Epidermal melanocyte (primary cell): ENCODE measurements at regions not wholly inside any gene's neighbourhood (a gene's known extent, or its start where the extent isn't known, plus 50 kb on each side); places are given as distances from the start of the nearest gene placed in this dataset.
"Not testable (repeated sequence)": the region's sequence is repeated elsewhere in the genome, so short reads cannot be mapped to it uniquely, and the experiment has no call there.

Experiments
- DNase-seq: peaks from one replicate; pipeline ENCODE4 v3.0.0; 2011; ENCODE audit warnings: low spot score; ENCODE audit not compliant: insufficient read length

DNA sequence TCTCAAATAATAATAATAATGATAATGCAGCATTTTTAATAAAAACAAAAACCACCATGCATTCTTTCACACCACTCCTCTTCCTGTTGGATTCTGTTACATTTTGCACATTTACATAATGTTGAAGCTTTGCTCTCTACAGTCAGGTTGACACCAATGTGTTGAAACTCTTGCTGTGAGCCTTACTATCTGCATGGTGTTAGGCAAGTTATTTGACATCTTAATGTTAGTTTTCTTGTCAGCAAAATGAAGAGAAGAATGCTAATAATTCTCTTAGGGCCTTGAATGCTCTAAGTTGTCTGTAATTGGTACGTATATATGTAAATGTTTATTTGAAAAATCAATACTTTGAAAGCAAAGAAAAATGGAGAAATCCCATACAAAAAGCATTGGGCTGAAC is 525.5 kb upstream of the PTGER4 start:
- DNase-seq: no peak

DNA sequence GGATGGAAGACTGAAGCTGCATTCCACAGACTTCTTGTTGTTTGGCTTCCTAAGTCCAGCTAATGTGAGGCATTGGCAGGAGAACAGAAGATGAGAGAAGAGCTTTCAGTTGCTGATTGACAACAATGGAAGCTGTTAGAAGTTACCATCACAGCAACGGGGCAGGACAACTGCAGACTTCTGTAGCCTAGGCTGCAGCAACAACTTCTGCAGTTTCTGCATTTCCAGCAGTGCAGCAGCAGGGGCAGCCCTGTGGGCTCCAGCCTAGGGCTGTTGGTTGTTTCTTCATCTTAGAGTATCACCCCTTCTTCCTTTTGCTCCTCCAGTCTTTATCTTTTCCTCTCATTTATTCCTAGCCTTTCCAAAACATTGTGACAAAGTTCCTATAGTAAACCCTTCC is 528.8 kb upstream of the PTGER4 start:
- no peak for DNase-seq

DNA sequence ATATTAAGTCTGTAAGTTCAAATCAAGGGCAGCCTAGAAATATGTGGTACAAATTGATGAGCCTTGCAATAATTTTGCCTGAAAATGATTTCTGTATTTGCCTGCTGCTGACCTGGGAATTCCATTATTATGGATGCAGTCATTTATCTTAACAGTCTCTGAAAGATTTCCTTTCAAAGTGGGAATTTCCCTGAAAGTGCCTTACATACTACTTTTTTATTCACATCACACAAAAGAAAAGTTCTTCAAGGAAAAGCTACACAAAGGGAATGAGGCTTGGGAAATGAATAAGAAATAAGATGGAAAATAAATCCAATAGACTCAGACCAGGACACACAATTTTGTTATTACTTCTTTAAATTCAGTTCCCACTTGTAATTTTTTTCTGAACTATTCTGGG is 537.8 kb upstream of the PTGER4 start:
- no peak for DNase-seq

DNA sequence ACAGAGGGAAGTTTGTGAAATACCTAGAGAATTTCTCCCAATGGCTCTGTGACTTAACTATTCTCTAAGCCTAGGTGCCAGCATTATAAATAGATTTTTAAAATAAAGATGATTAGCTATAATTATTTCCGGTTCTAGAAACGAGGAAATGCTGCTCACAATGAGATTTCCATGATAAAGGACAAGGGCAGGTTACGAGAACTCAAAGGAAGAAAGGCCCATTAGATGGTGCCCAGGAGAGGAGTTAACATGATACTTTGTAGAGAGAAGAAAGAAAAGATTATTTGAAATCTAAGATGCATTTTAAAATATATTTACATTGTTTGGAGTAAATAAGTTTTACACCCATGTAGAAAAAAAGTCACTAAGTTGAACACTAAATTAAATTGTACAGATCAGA is 538.3 kb upstream of the PTGER4 start:
- DNase-seq: no peak

DNA sequence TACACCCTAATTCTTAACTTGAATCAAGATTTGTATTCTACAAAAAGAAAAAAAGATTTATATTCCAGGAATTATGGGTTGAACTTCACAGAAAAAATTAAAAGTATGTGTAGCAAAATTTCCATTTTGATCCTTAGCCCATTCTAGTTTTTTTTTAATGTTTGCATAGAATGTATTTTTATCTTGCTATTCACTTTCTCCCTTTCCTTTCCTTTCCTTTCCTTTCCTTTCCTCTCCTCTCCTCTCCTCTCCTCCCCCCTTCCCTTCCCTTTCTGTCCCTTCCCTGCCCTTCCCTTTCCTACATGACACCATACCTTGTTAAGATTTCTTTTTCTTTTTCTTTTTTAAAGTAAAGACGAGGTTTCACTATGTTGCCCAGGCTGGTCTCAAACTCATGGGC is 542.5 kb upstream of the PTGER4 start:
- DNase-seq: no peak

DNA sequence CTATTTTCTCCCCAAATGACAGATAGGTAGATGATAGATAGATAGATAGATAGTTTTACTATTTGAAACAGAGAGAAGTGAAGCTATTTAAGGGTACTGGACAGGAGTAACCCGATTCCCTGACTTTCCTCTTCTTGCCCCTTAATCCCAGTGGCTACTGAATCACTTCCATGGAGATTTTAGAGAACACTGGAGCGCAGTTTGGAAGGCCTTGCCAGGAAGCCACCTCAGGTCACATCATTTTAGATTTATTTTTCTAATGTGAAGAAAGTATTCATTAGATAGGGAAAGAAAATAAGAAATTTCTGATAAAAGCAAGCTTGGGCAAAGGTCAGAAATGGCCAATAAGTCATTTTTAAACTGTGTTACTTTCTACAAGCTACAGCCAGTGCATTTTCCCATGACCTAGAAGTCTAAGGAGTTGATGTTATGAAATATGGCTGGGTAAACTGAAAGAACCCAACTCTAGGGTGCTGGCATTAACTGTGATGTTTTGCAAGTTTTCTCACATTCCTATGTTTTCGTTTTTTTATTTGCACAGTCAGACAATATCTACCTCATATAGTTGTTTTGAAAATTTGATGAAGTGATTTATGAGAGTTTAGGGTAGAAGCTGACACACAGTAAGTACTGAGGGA is 544.7 kb upstream of the PTGER4 start:
- no peak for DNase-seq

DNA sequence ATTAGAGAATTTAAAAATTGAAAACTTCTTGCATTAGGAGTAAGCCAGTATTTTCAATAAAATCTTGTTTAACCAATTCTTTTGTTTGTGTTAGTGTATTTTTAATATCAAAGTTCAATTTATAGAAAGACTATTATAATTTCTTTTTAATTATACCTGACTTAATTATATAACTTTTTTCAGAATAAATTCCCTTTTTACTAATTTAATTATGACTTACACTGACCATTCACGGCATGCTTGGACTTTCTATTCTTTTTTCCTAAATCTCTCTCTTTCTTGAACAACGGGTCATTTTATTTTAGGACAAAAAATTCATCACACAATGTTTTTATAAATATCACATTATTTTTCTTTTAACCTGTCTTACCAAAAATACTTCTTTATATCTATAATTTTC is 555.3 kb upstream of the PTGER4 start:
- no peak for DNase-seq

DNA sequence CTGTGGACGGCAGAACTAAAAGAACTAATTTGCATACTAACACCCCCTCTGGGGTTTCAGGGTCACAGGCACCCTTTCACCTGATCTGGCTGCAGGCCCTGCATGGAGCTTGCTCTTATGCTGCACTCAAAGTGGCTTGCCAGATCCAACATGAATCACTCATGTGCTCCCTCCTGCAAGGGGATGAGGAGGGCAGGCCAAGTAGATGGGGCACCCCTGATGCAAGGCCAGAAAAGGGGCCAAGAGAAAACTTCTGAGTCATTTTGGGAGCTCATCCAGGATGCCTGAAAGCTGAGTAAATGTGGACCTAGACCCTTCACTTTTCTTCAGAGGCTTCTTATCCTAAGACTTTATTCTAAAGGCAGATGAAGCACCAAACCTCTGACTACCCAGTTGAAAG is 558.5 kb upstream of the PTGER4 start:
- DNase-seq: no peak

DNA sequence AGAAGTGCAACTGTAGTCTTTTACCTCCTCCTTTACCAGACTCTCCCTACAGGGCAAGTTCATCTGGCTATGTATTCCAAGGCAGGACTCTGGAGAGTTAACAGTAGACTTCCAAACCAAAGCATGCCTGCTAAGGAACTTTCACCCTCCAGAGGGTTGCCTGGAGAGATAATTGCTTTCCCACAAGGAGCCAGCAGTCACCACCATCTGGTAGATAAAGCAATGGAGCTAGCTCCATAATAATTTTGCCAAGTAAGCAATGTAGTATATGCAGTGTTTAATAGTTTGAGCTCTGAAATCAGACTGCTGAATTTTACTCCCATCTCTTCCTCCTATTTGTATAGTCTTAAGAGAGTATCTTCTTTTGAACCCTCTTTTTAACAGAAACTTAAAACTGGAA is 566.8 kb upstream of the PTGER4 start:
- DNase-seq: no peak

DNA sequence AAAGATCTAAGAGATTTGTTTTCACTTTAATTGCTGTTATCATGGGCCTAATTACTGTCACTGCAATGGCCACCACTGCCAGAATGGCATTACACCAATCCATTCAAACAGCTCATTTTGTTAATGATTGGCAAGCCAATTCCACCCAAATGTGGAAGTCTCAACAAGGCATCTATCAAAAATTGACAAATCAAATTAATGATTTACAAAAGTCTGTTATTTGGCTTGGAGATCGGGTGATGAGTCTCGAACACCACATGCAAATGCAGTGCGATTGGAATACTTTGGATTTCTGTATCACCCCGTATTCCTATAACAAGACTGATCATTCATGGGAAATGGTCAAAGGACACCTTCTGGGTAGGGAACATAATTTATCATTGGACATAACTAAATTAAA is 568.7 kb upstream of the PTGER4 start:
- not testable (repeated sequence) for DNase-seq

DNA sequence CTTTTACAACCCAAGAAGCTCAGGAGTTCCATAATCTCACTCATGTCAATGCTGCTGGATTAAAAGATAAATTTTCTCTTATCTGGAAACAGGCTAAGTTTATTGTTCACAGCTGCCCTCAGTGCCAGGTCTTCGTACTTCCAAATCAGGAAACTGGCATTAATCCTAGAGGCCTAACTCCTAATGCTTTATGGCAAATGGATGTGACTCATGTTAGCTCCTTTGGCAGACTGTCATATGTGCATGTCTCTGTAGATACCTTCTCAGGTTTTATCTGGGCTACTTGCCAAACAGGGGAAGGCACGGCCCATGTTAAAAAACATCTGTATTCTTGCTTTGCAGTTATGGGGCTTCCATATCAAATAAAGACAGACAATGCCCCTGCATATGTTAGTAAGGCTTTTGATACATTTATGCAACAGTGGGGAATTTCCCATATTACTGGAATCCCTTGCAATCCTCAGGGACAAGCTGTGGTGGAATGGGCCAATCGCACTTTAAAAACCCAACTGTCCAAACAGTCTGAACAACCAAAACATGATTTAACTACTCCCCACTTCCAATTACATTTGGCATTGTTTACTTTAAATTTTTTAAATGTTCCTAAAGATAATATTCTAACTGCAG is 570.8 kb upstream of the PTGER4 start:
- DNase-seq: not testable (repeated sequence)

DNA sequence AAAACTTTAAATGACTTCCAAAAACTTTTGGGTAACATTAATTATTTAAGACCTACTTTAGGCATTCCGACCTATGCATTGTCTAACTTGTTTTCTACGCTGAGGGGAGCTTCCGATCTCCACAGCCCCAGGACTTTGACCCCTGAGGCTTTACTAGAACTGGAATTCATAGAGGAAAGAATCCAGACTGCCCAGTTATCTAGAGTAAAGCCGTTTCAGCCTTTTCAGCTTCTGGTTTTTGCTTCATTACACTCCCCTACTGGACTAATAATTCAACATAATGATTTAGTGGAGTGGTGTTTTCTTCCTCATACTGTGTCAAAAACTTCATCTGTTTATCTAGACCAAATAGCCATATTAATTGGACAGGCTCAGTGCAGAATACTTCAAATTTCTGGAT is 571.9 kb upstream of the PTGER4 start:
- not testable (repeated sequence) for DNase-seq

DNA sequence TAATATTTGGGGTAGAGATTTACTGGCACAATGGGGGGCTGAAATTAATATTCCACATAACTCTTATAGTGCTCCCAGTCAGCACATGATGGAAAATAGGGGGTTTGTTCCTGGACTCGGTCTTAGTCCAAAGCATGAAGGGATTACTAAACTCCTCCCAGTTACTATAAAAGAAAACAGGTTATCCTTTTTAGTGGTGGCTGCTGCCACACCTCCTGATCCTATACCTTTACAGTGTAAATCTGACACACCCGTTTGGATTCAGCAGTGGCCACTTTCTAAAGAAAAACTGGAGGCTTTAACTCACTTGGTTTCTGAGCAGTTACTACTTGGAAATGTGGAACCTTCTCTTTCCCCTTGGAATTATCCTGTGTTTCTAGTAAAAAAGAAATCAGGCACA is 572.9 kb upstream of the PTGER4 start:
- DNase-seq: no peak

DNA sequence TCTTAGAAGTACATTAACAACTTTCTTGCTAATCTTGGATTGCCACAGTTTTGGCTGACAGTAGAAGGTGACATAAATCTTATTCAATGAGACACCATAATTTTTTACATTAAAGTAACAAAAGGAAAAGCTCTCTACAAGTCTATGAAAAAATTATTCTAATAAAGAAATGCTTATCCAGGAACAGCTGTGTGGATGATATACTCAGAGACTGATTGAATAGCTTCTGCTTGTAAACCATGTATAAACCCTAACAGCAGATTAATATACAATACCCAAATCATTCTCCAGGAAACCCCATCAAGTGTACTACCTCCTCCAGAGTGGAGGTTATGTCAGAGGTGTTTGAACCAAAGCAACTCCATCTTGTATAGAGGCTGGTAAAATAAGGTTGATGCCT is 581.4 kb upstream of the PTGER4 start:
- DNase-seq: no peak

DNA sequence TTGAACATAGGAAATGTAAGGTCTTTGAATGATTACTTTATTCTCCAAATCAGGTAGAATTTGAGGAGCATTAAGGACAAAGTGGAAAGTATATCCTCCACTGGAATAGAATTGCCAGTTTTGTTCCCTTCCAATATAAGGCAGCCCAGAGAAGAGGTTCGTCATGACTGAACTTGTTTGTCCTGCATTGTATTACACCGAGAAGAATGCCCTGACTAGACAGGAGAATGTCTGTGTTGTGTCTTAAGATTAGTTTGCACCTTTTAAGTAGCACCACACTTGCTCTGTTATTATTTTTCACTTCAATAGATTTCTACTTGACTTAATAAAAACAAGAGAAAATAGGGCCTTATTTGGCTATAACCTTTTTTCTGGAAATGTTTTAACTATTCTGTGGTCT is 586.2 kb upstream of the PTGER4 start:
- DNase-seq: no peak

DNA sequence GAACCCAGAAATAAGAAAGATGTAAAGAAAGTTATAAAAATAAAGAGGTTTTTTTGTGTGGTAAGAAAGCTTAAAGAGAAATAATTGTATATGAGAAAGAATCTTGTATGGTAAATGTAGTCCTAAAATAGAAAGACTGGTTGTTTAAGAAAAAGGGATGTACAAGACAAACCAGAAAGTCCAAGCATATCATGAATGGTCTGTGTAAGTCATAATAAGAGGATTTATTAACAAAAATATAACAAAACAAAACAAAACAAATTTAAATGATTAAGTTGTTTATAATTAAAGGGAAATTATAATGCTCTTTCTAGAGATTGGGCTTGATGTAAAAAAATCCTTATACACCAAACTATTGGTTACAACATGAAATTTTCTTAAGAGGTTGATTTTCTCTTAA is 590.4 kb upstream of the PTGER4 start:
- DNase-seq: no peak

DNA sequence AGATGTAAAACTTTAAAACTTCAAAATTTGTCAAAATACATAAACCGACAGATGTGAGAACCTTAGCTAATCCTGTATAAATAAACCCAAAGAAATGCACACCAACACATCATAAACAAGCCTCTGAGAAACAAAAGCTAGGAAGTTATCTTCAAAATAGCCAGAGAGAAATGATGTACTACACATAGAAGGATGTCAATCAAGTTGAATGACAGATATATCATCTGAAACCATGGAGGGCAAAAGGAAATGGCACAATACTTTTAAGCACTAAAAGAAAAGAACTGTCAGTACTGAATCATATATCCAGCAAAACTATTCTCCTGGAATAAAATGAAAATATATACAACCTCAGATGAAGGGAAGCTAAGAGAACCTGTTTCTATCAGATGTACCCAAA is 595.1 kb upstream of the PTGER4 start:
- DNase-seq: no peak

DNA sequence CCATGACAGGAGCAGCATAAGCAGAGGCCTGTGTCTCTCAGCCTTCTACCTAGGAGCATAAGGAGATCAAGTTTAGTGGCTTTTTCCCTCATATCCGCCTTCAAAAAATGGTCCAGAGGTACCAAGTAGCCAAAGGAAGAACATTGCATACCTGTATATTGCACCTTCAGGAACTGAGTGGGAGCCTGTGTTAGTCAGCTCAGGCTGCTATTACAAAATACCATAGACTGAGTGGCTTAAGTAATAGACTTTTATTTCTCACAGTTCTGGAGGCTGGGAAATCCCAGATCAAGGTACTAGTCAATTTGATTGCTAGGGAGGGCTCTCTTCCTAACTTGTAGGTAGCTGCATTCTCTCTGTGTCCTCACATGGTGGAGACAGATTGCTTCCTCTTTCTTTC is 597.4 kb upstream of the PTGER4 start:
- DNase-seq: no peak

DNA sequence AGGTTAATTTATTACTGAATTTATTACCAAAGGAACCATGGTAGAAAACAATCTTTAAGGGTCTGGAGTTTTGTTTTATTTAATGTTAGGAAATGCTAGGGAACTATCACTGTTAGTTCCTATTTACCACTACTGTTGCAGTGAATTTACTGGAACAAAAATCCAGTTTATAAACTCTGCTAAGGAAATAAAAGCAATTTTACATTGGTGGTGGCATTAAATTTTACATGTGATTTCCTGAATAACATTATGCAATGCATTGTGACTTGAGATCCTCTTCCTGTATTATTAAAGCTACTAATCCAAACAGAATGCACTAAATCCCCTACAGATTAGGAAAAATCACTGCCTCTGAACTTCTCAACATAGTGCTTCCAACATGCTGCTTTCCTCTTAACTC is 599.5 kb upstream of the PTGER4 start:
- no peak for DNase-seq

DNA sequence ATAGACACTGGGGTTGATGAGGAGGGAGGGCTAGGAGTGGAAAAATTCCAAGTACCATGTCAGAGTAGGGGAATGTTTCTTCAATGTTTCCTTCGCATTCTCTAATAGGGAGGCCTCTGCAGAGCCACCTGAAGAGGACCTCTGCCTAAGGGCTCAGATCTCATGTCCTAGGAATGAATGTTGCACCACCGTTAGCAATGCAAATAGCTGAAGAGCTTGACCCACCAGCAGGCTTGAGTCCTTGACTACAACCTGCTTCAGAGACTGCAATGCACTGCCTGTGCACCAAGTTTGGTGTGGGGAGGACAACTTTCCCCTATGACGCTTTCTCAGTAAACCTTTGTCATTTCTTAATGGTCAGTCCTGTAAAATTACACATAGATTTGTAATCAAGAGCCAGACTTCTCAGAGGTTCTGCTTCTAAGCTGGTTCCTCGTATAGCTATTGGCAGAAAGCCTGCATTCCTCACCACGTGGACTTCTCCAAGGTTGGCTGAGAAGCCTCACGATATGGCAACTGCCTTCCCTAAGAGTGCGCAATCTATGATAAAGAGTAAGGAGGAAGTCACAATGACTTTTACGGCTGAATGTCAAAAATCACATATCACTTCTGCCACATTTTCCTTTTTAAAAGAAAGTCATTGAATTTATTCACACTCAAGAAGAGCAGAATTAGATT is 600.7 kb upstream of the PTGER4 start:
- DNase-seq: no peak

DNA sequence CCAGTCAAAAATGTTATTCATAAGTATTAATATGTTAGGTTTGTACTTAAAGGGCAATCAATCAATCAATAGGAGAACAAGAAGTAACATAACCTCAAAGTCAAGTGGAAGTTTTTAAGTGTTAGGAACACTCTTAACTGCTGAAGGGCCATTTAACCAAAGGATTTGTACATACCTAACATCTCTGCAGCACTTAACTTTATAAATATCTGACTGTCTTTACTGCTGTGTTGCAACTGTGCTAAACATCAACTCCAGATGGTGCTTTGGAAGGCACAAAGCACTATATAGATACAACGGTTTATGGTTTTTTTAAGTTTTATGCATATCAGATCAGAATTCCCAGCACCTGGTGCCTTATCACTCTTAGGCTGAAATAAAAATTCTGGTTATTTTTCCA is 604.9 kb upstream of the PTGER4 start:
- no peak for DNase-seq

DNA sequence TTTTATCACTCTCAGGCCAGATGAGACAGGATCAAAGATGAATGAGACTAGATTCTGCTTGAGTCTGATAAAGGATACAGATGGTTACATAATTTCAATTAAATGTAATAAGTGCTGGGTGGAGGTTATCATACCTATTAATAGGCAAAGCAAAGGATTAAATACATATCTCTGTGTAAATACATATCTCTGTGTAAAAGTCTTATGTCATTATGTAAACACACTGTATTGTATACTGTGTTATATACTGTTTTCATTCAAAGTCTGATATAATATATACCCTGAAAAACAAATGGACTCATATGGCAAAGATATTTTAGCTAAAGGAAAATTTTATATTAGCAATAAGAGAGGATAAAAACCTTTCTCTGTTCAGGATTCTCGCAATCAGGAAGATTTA is 605.8 kb upstream of the PTGER4 start:
- DNase-seq: no peak

DNA sequence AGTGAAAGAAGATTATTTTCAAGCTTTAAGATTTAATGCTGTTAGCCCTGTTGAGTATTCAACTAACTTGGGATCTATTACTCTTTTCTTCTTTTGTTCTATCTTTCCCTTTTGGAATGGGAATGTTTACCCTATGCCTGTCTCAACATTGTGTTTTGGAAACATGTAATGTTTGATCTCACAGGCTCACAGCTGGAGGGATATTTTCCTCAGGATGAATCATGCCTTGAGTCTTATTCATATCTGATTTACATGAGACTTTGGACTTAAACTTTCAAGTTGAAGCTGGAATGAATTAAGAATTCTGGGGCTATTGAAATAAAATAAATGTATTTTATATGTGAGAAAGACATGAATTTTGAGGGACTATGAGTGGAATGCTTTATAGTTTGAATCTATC is 607.8 kb upstream of the PTGER4 start:
- no peak for DNase-seq
